Lower lobe of right lung (tissue), 2 donors: ENCODE measurements at regions not wholly inside any gene's neighbourhood (a gene's known extent, or its start where the extent isn't known, plus 50 kb on each side); places are given as distances from the start of the nearest gene placed in this dataset.

Experiments used
- ATAC-seq, 2 donors: fragments of 200-7000 bp; cut with Tn5 transposase; one replicate each; pipeline ENCODE4 v1.9.1; 2020 to 2022; ENCODE audit warnings: mild to moderate bottlenecking in 2 of 2, moderate library complexity in 2 of 2
- DNase-seq: peaks from one replicate; pipeline ENCODE4 v3.0.0-alpha.2; 2020
- H3K27ac ChIP-seq: fragments of 200-600 bp; one replicate; pipeline ENCODE4 v1.8.0; 2022
- H3K27me3 ChIP-seq: fragments of 200-600 bp; one replicate; pipeline ENCODE4 v1.8.0; 2022; ENCODE audit warnings: low read depth
- H3K36me3 ChIP-seq: fragments of 200-600 bp; one replicate; pipeline ENCODE4 v1.8.0; 2022; ENCODE audit warnings: mild to moderate bottlenecking
- H3K4me1 ChIP-seq: fragments of 200-600 bp; one replicate; pipeline ENCODE4 v1.8.0; 2022
- H3K4me3 ChIP-seq: fragments of 200-600 bp; one replicate; pipeline ENCODE4 v1.8.0; 2022; ENCODE audit warnings: mild to moderate bottlenecking
- H3K9me3 ChIP-seq: fragments of 200-600 bp; one replicate; pipeline ENCODE4 v1.8.0; 2022
- intact Hi-C: fragments of 100-400 bp; cut with DNase I; formaldehyde crosslinking; loops from one replicate; pipeline ENCODE4 v1.11.0; 2022
- TF ChIP-seq, protein P1 (sequence below): fragments of 200-600 bp; IDR thresholded peaks from one replicate; pipeline ENCODE4 v1.8.0; 2022; ENCODE audit warnings: antibody characterized with exemption, mild to moderate bottlenecking
- donor health status: DM: no; HTN: yes; CAD: no; lungs with severe emphysema.

- no peak for DNase-seq
- intact Hi-C loops: no loop called here
- Histone ChIP-seq H3K4me3 (no peak overlapping the region), H3K27ac (no peak overlapping the region), H3K9me3 (no peaks in the 10 kb centered on the region), H3K36me3 (no peaks in the 10 kb centered on the region), H3K4me1 (no peaks in the 10 kb centered on the region), H3K27me3 (no peaks in the 10 kb centered on the region)
- TF ChIP-seq, protein P1, sequence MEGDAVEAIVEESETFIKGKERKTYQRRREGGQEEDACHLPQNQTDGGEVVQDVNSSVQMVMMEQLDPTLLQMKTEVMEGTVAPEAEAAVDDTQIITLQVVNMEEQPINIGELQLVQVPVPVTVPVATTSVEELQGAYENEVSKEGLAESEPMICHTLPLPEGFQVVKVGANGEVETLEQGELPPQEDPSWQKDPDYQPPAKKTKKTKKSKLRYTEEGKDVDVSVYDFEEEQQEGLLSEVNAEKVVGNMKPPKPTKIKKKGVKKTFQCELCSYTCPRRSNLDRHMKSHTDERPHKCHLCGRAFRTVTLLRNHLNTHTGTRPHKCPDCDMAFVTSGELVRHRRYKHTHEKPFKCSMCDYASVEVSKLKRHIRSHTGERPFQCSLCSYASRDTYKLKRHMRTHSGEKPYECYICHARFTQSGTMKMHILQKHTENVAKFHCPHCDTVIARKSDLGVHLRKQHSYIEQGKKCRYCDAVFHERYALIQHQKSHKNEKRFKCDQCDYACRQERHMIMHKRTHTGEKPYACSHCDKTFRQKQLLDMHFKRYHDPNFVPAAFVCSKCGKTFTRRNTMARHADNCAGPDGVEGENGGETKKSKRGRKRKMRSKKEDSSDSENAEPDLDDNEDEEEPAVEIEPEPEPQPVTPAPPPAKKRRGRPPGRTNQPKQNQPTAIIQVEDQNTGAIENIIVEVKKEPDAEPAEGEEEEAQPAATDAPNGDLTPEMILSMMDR: no peak
- no peak for ATAC-seq
These were observed 123.6 kb downstream of the MIS18A start for GRCh38 chr21:32155226-32155625.

- no peaks in the 10 kb centered on the region for H3K4me1 ChIP-seq
- H3K4me3 ChIP-seq: no peak overlapping the region
- no peak overlapping the region for H3K27ac ChIP-seq
- TF ChIP-seq, protein P1: no peak
- intact Hi-C loops: no loop called here
- ATAC-seq (no peak), DNase-seq (no peak)
- H3K27me3 ChIP-seq: no peaks in the 10 kb centered on the region
- H3K36me3 ChIP-seq: no peaks in the 10 kb centered on the region
- H3K9me3 ChIP-seq: no peaks in the 10 kb centered on the region
These were observed 131.8 kb downstream of the MIS18A start for GRCh38 chr21:32147041-32147440.

- TF ChIP-seq, protein P1: no peak
- Histone ChIP-seq H3K36me3 (no peaks in the 10 kb centered on the region), H3K27me3 (no peaks in the 10 kb centered on the region), H3K27ac (no peak overlapping the region), H3K9me3 (no peaks in the 10 kb centered on the region), H3K4me3 (no peak overlapping the region), H3K4me1 (no peaks in the 10 kb centered on the region)
- no peak for DNase-seq
- intact Hi-C loops: no loop called here
- no peak for ATAC-seq
These were observed 134.0 kb downstream of the MIS18A start for GRCh38 chr21:32144851-32145250.

DNA sequence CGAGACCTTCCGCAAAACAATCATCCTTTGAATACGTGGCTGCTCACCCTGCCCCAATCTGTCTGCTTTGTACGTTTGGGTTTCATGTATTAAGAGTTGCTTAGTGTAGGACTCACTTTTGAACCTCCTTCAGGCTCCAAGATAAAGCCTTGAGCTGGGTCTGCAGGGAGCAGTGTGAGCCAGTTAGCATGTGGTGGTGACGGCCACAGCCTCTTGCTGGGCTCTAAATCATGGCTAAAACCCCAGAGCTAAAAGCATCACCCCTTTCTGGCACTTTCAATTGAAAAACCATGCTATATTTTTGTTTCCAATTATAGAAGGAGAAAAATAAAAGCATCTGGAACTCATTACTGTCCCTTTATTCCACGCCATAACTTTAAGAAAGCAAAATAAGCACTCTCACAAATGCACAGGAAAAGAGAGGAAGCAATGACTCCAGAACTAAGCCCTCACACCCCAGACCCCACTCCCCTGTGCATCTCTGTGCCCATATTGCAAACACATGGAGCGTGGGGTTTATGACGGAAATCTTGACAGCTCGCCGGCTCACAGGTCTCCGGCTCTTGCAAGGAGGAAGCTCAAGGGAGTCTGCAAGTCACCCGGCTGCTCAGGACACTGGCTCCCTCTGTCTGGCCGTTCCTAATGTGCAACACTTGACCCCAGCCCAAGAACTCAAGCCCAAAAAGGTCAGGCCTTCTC is 135.5 kb downstream of the MIS18A start:
- Histone ChIP-seq H3K4me1 (no peaks in the 10 kb centered on the region), H3K27me3 (no peaks in the 10 kb centered on the region), H3K27ac (no peak overlapping the region), H3K4me3 (no peak overlapping the region), H3K36me3 (no peaks in the 10 kb centered on the region), H3K9me3 (no peaks in the 10 kb centered on the region)
- ATAC-seq (peak in 1 of 2 donors; percentile 48), DNase-seq (no peak)
- intact Hi-C loops: no loop called here
- TF ChIP-seq, protein P1: no peak

DNA sequence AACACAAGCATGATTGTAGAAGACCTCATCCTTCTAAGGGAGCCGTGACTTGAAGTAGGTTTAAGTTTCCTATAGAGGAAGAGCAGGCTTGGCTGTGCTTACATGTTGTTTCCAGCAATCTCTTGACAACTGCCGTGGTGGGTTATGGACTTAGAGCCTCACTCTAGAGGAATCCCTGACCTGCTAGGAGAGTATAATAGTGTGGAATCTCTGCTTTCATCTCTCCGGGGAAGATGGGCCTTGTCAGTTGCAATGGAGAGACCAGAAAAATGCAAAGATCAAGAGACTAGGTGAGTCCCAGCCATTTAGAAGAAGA is 137.6 kb downstream of the MIS18A start:
- H3K27ac ChIP-seq: no peak overlapping the region

More for the DNA sequence above, 137.6 kb downstream of the MIS18A start:
- Histone ChIP-seq H3K27me3 (no peaks in the 10 kb centered on the region), H3K9me3 (no peaks in the 10 kb centered on the region), H3K4me3 (no peak overlapping the region), H3K4me1 (no peaks in the 10 kb centered on the region), H3K36me3 (no peaks in the 10 kb centered on the region)
- TF ChIP-seq, protein P1: no peak
- ATAC-seq (no peak), DNase-seq (no peak)
- intact Hi-C loops: no loop called here
